Adipocyte (in vitro differentiated cells): ENCODE measurements at regions not wholly inside any gene's neighbourhood (a gene's known extent, or its start where the extent isn't known, plus 50 kb on each side); places are given as distances from the start of the nearest gene placed in this dataset.
"Not testable (repeated sequence)": the region's sequence is repeated elsewhere in the genome, so short reads cannot be mapped to it uniquely, and the experiment has no call there.

Source experiments
- DNase-seq: peaks from one replicate; pipeline ENCODE4 v3.0.0-alpha.2; 2015; ENCODE audit warnings: low read depth
- H3K27me3 ChIP-seq: replicated peaks from 2 replicates; pipeline ENCODE4 v1.7.0; 2013; ENCODE audit warnings: mild to moderate bottlenecking, low read length, moderate library complexity; ENCODE audit not compliant: control insufficient read depth, insufficient read depth
- H3K36me3 ChIP-seq: 2 replicates; pipeline ENCODE4 v1.7.0; 2013; ENCODE audit warnings: low read length, mild to moderate bottlenecking, moderate library complexity; ENCODE audit not compliant: control insufficient read depth, insufficient read depth, severe bottlenecking
- H3K4me1 ChIP-seq: 2 replicates; pipeline ENCODE4 v1.7.0; 2013; ENCODE audit warnings: mild to moderate bottlenecking, low read length, moderate library complexity; ENCODE audit not compliant: control insufficient read depth, insufficient read depth
- H3K4me3 ChIP-seq: 2 replicates; pipeline ENCODE4 v1.7.0; 2013; ENCODE audit warnings: mild to moderate bottlenecking, low read length, moderate library complexity
- H3K9ac ChIP-seq: 2 replicates; pipeline ENCODE4 v1.7.0; 2013; ENCODE audit warnings: mild to moderate bottlenecking, low read length, moderate library complexity
- H3K9me3 ChIP-seq: 2 replicates; pipeline ENCODE4 v1.7.0; 2013; ENCODE audit warnings: mild to moderate bottlenecking, low read length, moderate library complexity; ENCODE audit not compliant: control insufficient read depth

GRCh38 chr1:199082778-199083389 is 444.0 kb downstream of the PTPRC start:
- no peak for DNase-seq
- peaks cover 7% of the 10 kb centered on the region for H3K4me1 ChIP-seq
- no peaks in the 10 kb centered on the region for H3K36me3 ChIP-seq
- H3K9me3 ChIP-seq: no peaks in the 10 kb centered on the region
- no peak overlapping the region for H3K9ac ChIP-seq
- H3K4me3 ChIP-seq: no peak overlapping the region
- no peaks in the 10 kb centered on the region for H3K27me3 ChIP-seq

GRCh38 chr1:199083680-199084079 is 444.8 kb downstream of the PTPRC start:
- H3K4me3 ChIP-seq: no peak overlapping the region
- peaks cover 7% of the 10 kb centered on the region for H3K4me1 ChIP-seq
- no peaks in the 10 kb centered on the region for H3K36me3 ChIP-seq
- no peaks in the 10 kb centered on the region for H3K27me3 ChIP-seq
- H3K9ac ChIP-seq: no peak overlapping the region
- peak; percentile 54 for DNase-seq
- H3K9me3 ChIP-seq: no peaks in the 10 kb centered on the region

DNA sequence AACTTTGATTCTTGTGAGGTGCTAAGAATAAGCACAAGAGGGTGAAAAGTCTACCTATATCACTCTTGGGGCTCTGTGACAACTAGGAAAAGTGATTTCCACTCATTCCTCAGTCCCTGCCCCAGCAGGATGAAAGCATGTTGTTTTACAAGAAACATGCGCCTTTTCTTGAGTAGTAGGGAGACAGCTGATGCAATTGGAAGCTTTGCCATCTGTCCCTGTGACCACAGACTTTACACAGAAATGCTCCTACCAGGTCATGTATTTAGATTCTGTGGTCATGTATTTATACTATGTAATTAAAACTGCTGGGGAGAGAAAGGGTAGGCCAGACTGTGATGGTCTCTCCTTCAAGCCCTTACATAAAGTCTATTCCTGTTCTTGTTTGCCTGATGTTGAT is 445.5 kb downstream of the PTPRC start:
- Histone ChIP-seq H3K9me3 (no peaks in the 10 kb centered on the region), H3K27me3 (no peaks in the 10 kb centered on the region), H3K4me3 (no peak overlapping the region), H3K36me3 (no peaks in the 10 kb centered on the region), H3K9ac (no peak overlapping the region), H3K4me1 (peaks cover 7% of the 10 kb centered on the region)
- DNase-seq: peak; percentile 59

GRCh38 chr1:199085903-199086302 is 447.1 kb downstream of the PTPRC start:
- no peak overlapping the region for H3K4me3 ChIP-seq
- DNase-seq: no peak
- H3K9ac ChIP-seq: no peak overlapping the region
- H3K4me1 ChIP-seq: peaks cover 7% of the 10 kb centered on the region
- no peaks in the 10 kb centered on the region for H3K36me3 ChIP-seq
- no peaks in the 10 kb centered on the region for H3K27me3 ChIP-seq
- no peaks in the 10 kb centered on the region for H3K9me3 ChIP-seq

GRCh38 chr1:199087144-199087543 is 448.3 kb downstream of the PTPRC start:
- H3K4me3 ChIP-seq: no peak overlapping the region
- H3K27me3 ChIP-seq: no peaks in the 10 kb centered on the region
- no peaks in the 10 kb centered on the region for H3K9me3 ChIP-seq
- H3K9ac ChIP-seq: no peak overlapping the region
- H3K36me3 ChIP-seq: no peaks in the 10 kb centered on the region
- peaks cover 7% of the 10 kb centered on the region for H3K4me1 ChIP-seq
- DNase-seq: no peak

GRCh38 chr1:199089393-199090122 is 450.7 kb downstream of the PTPRC start:
- no peak for DNase-seq
- H3K4me1 ChIP-seq: peaks cover under 1% of the 10 kb centered on the region
- no peak overlapping the region for H3K4me3 ChIP-seq
- no peaks in the 10 kb centered on the region for H3K9me3 ChIP-seq
- H3K27me3 ChIP-seq: no peaks in the 10 kb centered on the region
- no peak overlapping the region for H3K9ac ChIP-seq
- H3K36me3 ChIP-seq: no peaks in the 10 kb centered on the region

DNA sequence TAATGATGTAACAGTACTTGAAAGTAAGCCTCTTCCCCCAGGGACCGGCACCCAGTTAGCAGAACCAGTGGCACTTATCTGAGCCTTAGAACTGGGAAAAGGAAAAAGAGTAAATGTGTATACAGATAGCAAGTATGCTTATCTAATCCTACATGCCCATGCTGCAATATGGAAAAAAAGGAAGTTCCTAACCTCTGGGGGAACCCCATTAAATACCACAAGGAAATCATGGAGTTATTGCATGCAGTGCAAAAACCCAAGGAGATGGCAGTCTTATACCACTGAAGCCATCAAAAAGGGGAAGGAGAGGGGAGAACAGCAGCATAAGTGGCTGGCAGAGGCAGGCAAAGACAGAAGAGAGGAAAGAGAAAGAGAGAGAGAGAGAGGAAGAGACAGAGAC is 456.8 kb downstream of the PTPRC start:
- not testable (repeated sequence) for H3K4me3 ChIP-seq, H3K36me3 ChIP-seq, H3K4me1 ChIP-seq, DNase-seq, H3K27me3 ChIP-seq, H3K9ac ChIP-seq, H3K9me3 ChIP-seq

DNA sequence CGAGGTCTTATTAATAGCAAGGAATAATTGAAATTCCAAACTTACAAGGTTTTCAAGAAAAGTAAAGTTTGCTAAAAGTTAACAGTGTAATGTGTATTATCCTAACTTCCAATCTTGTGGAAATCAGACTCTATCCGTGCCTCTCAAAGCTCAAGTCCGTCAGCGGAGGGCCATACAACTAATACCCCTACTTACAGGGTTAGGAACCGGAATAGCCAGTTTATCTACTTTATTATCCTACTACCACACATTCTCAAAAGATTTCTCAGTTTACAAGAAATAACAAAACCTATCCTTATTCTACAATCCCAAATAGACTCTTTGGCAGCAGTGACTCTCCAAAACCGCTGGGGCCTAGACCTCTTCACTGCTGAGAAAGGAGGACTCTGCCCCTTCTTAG is 457.8 kb downstream of the PTPRC start:
- H3K27me3 ChIP-seq: no peaks in the 10 kb centered on the region
- H3K9me3 ChIP-seq: no peaks in the 10 kb centered on the region
- no peak overlapping the region for H3K9ac ChIP-seq
- no peak overlapping the region for H3K4me3 ChIP-seq
- no peaks in the 10 kb centered on the region for H3K36me3 ChIP-seq
- no peaks in the 10 kb centered on the region for H3K4me1 ChIP-seq
- DNase-seq: no peak

DNA sequence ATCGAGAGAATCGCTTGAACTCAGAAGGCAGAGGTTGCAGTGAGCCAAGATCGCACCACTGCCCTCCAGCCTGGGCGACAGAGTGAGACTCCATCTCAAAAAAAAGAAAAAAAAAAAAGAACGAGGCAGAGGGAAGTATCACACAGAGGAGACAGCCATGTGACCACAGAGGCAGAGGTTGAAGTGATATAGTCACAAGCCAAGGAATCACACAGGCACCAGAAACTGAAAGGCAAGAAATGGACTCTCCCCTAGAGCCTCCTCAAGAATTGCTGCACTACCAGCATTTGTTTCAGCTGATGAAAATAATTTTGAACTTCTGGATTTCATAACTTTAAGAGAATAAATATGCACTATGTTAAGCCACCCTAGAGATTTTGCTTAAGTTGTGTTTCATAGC is 459.6 kb downstream of the PTPRC start:
- Histone ChIP-seq H3K36me3 (no peaks in the 10 kb centered on the region), H3K9ac (no peak overlapping the region), H3K9me3 (peaks cover 3% of the 10 kb centered on the region), H3K27me3 (no peaks in the 10 kb centered on the region), H3K4me1 (no peaks in the 10 kb centered on the region), H3K4me3 (no peak overlapping the region)
- DNase-seq: no peak

DNA sequence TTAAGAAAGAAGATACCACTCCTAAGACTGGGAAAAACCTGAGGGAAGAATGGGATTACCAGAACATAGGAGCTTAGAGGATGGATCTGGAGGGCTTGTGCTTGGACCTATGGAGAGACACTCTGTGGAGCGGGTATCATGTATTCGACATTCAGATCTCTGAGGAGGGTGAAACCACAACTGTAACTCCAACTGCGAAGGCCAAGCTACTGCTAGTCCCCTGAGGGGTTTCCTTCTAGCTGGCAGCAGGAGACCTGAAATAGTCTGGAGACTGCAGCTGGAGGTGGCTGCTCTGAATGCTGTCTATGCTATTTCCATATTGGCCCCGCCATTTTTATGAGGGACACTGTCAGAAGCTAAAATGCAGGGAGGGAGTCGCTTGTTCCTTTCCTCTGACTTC is 462.3 kb downstream of the PTPRC start:
- Histone ChIP-seq H3K27me3 (no peaks in the 10 kb centered on the region), H3K4me1 (no peaks in the 10 kb centered on the region), H3K9ac (no peak overlapping the region), H3K9me3 (peaks cover 4% of the 10 kb centered on the region), H3K4me3 (no peak overlapping the region), H3K36me3 (no peaks in the 10 kb centered on the region)
- no peak for DNase-seq

DNA sequence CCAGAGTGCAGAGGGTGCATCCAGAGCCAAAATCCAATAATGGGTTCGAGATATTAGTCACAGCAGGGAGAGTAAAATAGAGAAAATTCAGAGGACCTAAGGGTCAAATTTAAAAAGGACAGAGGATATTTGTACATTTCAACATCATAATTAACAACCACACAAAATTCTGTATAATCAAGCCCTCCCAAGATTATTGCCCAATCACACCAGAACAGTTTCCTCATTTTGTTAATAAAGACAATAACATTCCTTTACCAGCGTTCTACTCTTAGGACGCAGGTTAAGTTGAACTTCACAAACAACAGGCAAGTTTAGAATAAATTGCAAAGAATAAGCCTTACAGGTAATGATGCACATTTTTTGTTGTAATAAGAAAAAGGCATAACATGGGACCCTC is 462.8 kb downstream of the PTPRC start:
- no peak for DNase-seq
- Histone ChIP-seq H3K9me3 (peaks cover 9% of the 10 kb centered on the region), H3K9ac (no peak overlapping the region), H3K4me3 (no peak overlapping the region), H3K27me3 (no peaks in the 10 kb centered on the region), H3K36me3 (no peaks in the 10 kb centered on the region), H3K4me1 (no peaks in the 10 kb centered on the region)

DNA sequence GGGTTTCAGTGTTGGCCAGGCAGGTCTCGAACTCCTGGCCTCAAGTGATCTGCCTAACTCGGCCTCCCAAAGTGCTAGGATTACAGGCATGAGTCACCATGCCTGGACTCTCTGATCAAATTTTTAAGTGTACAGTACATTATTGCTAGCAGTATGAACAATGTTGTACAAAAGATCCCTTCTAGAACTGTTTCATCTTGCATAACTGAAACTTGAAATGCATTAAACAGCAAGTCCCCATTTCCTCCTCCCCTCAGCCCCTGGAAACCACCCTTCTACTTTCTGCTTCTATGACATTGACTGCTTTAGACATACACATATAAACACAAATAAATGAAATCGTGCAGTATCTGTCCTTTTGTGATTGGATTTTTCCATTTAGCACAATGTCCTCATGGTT is 463.4 kb downstream of the PTPRC start:
- H3K9ac ChIP-seq: no peak overlapping the region
- H3K4me3 ChIP-seq: no peak overlapping the region
- no peaks in the 10 kb centered on the region for H3K36me3 ChIP-seq
- no peaks in the 10 kb centered on the region for H3K4me1 ChIP-seq
- H3K27me3 ChIP-seq: no peaks in the 10 kb centered on the region
- no peak for DNase-seq
- peaks cover 9% of the 10 kb centered on the region for H3K9me3 ChIP-seq
